CD1c-positive myeloid dendritic cell (primary cell): ENCODE measurements at regions not wholly inside any gene's neighbourhood (a gene's known extent, or its start where the extent isn't known, plus 50 kb on each side); places are given as distances from the start of the nearest gene placed in this dataset.

ENCODE experiments used
- DNase-seq: peaks from one replicate; pipeline ENCODE4 v3.0.0-alpha.2; 2016; ENCODE audit errors: extremely low spot score

DNA sequence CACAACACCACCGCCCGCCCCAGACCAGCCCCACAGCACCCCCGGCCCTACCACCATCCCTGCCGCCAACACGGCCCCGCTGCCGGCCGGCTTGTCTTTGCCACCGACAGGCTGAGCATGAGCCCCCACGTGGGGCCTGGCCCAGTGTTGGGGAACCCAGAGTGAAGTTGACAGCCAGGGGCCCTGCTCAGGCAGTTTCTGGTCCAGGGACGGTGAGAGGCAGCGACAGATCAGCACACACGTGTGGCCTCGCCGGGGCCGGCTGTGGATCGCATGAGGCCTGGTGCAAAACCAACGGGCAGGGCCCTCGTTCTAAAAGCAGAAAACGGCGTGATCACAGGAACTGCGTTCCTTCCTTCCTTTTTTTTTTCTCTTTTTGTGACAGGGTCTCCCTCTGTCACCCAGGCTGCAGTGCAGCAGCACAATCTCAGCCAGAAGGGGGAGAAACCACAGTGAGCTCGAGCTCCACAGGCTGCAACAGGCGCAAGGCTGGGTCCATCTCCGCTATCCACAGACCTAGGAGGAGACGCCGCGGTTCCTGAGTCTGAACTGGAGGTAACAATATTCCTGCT is 50.5 kb upstream of the FBRSL1 start:
- no peak for DNase-seq

DNA sequence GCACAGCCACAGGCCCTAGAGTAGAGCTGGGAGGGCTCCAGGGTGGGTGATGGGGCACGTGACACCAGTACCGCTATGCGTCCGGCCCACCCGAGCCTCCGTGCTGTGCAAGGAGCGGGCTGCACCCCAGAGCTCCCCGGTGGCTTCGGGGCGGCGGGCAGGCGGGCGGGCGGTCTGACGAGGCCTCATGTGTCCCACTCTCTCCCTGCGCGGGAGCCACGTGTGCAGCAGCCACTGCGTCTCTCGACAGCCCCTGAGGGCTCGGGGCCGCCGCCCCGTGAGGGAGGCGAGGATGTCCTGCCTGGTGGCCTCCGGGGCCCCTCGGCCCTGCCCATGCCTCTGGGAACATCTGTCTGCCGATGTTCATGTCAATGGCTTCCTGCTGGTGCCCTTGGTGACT is 51.2 kb upstream of the FBRSL1 start:
- no peak for DNase-seq

DNA sequence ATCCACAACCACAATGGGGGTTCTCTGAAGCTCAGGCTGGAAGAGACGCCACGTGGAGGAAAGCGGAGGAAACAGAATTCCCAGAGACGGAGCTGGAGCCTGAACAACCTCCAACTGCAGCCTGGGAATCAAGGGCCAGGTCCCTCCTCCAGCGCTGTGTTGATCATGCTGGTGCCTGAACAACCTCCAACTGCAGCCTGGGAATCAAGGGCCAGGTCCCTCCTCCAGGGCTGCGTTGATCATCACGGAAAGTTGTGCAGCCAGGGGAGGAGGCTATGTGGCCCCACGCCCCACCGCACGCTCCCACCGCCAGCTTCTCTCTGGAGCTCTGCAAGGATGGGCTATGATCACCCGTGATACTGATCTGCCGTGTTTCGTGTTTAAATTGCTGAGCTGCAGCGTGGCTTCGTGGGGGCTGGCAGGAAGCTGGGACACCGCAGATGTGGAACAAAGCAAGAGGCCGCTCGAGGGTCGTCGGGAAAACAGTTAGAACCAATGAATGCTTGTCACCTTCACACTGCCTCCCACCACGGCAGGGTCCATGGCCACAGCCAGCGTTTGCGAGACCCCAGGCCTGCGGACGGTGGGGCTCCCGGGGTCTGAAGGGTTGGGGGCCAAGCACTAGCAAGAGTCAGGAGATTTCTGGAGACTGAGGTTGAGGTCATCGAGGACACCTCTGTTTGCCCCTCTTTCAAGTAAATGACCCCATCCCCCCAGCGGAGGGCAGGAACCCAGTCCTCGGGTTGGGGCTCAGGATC is 51.8 kb upstream of the FBRSL1 start:
- no peak for DNase-seq

DNA sequence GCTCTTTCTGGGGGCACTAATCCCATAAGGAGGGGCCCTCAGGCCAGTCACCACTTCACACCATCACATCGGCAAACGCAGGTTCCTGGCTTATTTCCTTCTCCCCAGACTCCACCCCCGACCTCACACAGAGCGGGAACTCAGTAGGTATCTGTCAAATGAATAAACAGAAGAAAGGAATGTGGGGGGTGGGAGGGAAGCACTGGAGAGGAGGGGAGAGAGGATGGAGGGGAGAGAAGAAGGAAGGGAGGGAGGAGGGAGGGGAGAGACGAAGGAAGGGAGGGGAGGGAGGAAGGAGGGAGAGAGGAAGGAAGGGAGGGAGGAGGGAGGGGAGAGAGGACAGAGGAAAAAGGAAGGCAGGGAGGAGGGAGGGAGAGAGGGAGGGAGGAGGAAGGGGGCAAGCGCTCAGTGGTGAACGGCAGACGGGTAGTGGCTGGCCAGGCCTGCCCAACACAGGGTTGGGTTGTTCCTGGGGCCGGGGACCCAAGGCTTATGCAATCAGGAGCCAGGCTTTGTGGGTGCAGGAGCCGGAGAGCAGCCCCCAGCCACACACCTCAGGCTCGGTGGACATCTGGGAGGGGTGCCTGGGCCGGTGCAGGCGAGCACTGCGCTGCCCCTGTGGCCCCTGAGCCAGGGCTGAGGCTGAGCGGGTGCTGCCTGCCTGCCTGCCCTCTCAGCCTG is 52.6 kb upstream of the FBRSL1 start:
- no peak for DNase-seq

DNA sequence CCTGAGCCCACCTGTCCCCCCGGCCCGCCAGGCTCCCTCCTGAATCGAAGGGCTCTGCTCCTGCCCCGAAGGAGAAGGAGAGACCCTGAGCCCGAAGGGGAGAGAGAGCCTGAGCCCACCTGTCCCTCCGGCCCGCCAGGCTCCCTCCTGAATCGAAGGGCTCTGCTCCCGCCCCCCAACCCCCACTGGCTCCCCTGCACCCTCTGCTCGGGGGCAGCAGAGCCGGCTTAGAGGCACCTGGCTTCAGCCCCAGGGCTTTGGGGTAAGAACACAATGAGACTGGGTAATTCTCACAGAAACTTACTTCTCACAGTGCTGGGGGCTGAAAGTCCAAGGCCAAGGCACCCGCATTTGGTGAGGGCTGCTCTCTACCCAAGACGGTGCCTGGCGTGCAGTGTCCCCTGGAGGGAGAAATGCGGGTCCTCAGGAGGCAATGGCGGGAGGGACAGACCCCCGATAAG is 53.1 kb upstream of the FBRSL1 start:
- no peak for DNase-seq

DNA sequence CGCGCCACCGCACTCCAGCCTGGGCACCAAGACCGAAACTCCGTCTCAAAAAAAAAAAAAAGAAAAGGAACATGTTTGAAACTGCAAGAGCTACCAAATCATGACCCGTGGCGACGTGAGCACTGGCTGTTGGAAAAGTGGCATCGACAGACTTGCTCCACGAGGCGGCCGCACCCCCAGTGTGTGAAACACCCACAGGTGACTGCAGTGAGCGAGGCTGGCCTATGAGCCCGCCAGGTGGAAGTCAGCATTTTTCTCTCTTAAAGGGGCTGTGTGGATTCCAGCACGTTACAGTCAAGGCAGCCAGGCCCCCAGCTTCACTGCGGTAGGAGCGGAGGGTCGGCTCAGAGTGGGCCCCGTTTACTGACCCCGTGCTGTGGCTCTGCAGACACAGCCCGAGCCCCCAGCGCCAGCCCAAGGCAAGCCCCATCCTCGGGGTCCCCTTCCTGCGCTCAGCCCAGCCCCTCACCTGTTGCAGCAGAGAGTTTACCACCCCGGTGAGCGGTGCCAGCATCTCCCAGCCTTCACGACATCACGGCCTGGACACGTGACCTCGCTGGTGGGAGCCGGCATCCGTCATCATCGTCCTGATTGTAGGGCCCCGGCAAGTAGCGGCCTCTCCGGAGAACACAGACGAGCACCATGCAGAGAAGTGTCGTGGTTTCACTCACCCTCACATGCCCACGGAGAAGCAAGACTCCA is 54.3 kb upstream of the FBRSL1 start:
- no peak for DNase-seq

DNA sequence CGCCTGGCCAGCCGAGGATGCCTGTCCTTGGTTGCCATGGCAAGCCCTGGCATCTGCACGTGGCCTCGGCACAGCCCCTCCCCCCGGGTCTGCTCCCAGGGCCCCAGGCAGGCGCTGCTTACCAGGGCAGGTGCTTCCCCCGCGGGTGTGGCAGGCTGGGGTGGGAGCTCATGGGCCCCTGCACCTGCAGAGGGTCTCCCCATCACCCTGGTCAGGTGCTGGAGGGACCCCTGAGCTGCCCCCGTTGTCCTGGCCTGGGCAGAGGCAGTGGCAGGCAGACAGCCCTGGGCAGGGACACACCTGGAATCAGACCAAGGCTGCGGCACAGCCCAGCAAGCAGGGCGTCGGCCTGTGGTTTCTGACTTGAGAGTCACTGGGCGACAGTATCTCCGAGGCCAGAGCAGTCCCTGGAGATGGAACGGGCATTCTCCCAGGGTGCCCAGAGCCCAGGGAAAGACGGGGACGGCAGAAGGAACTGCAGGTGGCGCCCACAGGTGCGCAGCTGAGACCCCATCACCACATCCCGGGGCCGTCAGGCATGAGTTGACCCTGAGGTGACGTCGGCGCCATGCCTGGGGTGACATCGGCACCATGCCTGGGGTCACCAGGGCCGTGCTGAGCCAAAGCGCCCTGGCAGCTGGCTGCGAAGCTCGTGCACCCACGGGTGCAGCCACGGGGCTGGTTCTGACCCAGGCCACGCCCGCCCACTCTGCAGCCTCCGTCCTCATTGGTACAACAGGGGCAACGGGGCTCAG is 56.1 kb upstream of the FBRSL1 start:
- no peak for DNase-seq

DNA sequence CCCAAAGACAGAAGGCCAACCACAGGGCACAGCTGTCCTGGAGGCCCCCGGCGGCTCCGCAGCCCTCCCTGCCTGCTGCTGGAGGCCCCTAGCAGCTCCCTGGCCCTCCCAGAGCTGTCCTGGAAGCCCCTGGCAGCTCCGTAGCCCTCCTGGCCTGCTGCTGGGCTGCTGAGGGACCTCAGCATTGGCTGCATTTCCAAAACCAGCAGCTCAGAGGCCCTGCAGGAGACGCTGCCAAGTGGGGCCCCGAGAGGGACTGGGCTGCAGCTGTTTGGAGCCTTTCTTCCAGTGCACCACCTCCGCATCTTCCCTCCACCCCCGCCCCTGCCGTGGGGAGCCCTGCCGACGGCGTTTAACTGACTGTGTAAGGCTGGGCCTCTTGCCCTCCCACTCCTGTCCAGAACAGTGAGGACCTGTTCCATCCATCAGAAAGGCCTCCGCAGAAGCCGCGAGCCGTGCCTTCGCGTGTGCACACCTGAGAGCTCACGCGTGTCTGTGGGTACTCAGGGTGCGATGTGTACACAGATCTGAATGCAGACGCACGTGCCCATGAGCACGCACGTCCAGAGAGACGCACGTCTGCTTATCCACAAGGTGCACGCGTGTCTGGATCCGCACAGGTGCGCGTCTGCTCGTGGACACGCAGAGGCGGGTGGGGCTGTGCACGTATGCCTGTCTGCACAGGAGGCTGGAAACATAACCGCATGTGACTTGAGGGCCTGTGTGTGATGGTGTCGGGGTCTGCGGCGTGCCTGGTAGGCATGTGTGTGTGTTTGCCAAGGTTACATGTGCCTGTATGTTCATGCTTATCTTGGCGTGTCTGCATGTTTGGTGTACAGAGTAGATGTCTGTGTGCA is 57.0 kb upstream of the FBRSL1 start:
- DNase-seq = no peak

DNA sequence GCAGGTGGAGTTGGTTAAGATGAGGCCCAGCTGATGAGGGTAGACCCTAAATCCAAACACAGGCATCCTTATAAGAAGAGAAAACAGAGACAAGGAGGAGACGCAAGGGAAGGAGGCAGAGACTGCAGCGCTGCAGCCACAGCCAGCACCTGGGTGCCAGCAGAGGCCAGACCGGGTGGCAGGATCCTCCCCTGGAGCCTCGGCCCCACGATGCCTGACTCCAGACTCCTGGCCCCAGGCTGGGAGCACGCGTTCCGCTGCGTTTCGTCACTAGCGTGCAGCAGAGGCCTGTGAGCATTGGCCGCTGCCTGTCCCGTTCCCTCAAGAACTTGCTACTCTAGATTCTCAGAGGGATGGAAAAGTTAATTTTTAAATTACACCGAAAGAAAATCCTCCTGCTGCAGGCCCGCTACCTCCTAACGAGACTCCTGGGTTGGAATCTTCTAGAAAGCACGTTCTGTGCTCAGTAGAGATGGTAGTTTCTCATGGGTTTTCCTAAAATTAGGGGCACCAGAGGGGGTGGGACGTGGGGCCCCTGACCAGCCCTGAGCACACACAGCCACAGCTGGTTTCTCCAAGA is 57.7 kb upstream of the FBRSL1 start:
- DNase-seq = no peak

DNA sequence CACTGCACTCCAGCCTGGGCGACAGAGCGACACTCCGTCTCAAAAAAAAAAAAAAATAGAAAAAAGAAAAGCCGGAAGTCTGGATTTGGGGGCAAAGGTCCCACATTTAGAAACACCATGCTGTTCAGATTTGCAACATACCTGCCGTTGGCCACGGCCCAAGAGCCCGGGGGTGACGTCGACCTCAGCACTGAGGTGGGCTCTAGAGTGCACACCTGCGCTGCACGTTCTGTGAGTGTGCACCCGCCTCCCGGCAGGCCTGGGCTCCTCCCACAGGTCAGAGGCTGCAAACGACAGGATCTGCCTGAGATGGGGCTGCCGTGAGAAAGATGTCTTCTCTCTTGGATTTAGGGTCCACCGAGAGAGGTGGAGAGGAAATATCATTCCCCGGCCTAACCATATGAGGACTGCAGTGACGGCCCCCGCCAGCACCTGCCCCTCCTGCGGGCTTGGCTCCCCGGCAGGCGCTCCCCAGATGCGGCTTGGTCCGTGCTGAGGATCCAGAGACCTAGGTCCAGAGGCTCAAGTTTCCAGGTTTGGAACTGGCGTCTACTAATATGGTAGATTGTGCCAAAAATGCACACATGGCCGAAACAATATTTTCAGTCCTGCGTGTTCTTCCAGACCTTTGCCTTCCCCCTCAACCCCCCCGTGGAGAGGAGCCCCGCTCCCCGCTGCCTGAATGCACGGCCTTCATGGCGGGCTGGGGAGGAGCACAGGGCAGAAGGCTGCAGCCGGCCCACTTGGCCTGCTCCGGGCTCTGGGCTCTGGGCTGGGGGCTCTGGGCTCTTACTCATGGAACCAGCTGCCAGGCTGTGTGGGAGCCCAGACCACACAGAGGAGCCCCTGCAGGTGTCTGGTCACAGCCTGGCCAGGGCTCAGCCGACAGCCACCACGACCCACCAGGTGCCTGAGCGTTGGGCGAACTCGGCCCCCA is 58.8 kb upstream of the FBRSL1 start:
- DNase-seq = no peak

DNA sequence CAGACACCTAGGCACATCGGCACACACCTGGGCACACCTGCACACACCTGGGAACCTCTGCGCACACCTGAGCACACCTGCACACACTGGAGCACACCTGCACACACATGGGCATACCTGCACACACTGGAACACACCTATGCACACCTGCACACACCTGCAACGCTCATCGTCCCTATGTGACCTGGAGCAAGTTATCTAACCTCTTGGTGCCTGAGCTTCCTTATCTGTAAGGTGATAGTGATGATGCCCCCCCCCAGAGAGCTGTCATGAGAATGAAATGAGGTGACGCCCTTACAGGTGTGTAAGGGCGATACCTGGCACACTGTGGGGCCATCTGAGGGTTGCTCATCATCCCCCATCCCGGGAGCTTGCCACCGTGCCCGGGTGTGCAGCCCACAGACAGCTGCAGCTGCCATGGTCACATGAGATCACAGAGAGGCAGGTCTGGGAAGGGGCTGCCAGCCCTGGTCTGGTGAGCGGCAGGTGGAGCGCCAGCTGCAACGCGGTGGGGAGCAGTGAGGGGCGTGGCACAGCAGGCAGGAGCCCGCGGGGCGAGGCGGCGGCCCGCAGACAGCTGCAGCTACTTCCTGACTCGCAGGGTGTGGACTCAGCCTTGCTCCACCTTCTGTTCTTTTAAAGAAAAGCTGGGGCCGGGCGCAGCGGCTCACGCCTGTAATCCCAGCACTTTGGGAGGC is 59.9 kb upstream of the FBRSL1 start:
- DNase-seq = peak; percentile 36

DNA sequence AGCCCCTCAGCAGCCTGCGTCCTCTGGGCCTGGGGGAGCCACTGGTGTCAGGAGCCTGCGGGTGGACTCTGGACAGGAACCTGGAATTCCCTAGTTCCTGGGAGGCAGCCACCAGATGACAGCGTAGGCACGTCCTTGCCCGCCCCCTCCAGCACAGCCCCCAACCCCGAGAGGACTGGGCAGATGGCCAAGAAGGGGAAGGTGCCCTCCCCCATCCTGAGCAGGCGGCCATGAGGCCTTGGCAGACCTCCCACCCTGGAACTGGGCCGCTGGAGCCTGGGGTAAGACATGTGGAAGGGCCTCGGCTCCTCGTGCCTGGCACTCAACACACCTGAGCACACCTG is 60.4 kb upstream of the FBRSL1 start:
- no peak for DNase-seq

DNA sequence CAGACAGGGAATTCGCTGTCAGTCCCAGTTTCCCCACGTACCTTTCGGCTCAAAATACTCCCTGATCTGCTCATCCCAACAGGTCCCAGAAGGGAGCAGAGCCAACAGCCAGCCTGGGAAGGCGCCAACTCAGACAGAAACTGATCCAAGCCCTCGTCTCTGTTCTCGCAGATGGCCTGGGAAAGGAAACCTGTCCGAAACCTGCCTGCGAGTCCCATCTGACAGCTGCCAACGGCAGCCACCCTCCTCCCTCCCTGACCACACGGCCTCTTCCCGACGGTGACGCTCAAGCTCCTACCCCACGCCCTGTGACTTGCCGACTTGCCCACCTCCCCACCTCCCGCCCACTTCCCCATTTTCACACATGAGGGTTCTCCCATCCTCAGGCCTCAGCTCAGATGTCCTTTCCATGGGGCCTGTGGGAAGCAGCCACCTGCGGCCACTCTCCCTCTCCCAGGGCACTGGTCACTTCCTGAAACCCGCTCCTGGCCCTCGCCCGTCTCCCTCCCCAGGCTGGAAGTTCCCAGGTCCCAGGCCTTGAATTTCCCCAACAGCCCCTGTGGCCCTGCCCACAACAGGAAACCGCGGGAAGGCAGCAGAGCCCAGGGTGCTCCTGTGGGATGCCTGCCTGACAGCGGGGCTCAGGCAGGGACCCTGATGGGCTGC is 60.9 kb upstream of the FBRSL1 start:
- peak; percentile 77 for DNase-seq

DNA sequence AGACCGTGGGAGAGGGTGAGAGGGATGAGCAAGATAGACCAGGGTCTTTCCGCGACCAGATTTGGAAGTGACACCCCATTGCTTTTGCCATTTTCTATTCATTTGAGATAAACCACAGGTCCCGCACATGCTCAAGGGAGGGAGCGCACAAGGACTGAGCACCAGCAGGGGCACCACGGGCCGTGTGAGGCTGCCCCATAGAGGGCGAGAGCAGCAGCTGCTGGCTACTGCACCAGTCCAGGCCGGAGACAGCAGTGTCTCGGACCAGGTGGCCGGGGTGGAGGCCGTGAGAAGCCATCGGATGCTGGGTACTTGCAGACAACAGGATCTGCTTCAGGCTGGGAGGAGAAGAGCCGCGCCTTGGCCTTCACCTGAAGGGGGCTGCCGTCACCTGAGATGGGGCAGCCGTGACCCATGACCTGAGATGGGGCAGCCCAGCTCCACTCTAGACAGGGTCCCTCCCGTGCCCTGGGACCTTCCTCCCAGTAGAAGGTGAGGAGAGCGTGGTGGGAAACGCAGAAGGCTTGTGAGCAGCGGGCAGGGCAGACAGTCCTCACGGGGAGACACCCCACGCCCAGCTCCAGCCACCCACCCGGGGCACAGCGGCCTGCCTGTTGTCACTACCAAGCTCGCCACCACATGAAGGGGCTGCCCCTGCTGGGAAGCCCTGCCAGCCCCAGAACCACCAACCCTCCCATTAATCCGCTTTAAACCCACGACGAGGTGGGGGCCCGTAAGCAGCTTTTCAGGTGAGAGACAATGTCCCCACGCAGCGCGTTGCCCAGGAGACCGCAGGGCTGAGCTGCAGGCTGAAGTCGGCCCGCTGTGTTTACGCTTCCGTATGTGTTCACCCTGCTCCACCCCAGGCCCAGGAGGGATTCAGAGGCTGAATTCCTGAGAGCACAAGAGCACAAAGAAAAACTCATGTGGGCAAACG is 61.7 kb upstream of the FBRSL1 start:
- no peak for DNase-seq

DNA sequence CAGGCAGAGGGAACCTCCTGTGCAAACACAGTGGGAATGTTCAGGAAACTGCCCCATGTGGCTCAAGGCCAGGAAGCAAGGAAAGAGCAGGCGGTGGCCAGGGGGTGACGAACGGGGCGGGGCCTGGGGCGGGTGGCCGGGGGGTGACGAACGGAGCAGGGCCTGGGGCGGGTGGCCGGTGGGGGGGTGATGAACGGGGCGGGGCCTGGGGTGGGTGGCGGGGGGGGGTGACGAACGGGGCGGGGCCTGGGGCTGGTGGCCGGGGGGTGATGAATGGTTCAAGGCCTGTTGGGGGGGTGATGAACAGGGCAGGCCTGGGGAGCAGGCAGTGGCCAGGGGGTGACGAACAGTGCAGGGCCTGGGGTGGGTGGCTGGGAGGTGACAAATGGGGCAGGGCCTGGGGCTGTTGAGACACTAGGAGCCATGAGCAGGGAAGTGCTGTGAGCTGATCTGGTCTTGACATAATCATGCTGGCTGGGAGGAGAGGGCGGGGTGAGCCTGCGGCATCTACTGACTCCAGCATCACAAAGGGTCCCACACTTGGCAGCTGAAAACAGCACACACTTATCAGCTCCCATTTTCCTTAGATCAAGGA is 62.7 kb upstream of the FBRSL1 start:
- no peak for DNase-seq

DNA sequence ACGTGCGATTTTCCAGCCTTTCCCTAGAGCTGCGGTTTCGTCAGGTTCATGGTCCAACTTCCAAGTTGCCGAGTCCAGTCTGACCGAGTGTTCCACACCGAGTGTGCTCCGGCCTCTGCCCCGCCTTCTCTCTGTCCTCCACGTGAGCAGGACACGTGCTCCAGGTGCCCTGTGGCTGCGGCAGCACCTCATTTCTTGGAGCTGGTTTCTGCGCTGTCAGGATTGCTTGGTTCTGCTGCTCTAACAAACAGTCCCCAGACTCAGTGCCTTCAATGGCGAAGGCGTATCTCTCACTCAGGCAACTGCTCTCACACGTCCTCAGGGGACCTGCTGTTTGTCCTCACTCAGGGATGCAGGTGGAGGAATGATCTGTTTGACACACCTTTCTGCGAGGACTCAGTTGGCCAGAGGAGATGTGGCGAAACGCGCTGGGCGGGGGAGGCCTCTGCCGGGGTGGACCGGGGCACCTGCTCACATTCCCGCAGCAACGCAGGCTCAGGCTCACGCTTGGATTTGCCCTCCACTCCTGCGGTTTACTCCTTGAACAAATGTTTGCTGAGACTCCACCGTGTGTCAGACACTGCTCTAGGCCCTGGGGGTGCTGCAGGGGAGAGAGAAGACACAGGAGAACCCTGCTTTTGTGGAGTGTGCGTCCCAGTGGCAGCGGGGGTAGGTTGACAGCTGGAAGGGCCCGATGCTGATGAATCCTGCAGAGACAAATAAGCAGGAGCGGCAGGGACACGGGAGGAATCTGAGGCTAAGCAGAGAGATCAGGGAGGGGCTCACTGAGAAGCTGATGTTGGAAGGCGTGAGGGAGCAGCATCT is 63.4 kb upstream of the FBRSL1 start:
- no peak for DNase-seq
